Upper lobe of right lung (tissue), 1 donor: ENCODE measurements at regions not wholly inside any gene's neighbourhood (a gene's known extent, or its start where the extent isn't known, plus 50 kb on each side); places are given as distances from the start of the nearest gene placed in this dataset.

Source experiments
- ATAC-seq: fragments of 200-7000 bp; cut with Tn5 transposase; one replicate; pipeline ENCODE4 v1.9.1; 2020; ENCODE audit warnings: mild to moderate bottlenecking, moderate library complexity
- DNase-seq: peaks from one replicate; pipeline ENCODE4 v3.0.0-alpha.2; 2020
- H3K27ac ChIP-seq: fragments of 200-600 bp; one replicate; pipeline ENCODE4 v1.8.0; 2022
- H3K27me3 ChIP-seq: fragments of 200-600 bp; one replicate; pipeline ENCODE4 v1.8.0; 2022; ENCODE audit warnings: mild to moderate bottlenecking
- H3K36me3 ChIP-seq: fragments of 200-600 bp; one replicate; pipeline ENCODE4 v1.8.0; 2022
- H3K4me1 ChIP-seq: fragments of 200-600 bp; one replicate; pipeline ENCODE4 v1.8.0; 2022
- H3K4me3 ChIP-seq: fragments of 200-600 bp; one replicate; pipeline ENCODE4 v1.8.0; 2022; ENCODE audit warnings: mild to moderate bottlenecking
- H3K9me3 ChIP-seq: fragments of 200-600 bp; one replicate; pipeline ENCODE4 v1.8.0; 2022
- intact Hi-C: fragments of 100-400 bp; cut with DNase I; formaldehyde crosslinking; loops from one replicate; pipeline ENCODE4 v1.11.0; 2022
- TF ChIP-seq, protein P1 (sequence below): fragments of 200-600 bp; IDR thresholded peaks from one replicate; pipeline ENCODE4 v1.8.0; 2022; ENCODE audit warnings: antibody characterized with exemption
- donor health status: DM: no; HTN: yes; CAD: no; lungs with severe emphysema.

DNA sequence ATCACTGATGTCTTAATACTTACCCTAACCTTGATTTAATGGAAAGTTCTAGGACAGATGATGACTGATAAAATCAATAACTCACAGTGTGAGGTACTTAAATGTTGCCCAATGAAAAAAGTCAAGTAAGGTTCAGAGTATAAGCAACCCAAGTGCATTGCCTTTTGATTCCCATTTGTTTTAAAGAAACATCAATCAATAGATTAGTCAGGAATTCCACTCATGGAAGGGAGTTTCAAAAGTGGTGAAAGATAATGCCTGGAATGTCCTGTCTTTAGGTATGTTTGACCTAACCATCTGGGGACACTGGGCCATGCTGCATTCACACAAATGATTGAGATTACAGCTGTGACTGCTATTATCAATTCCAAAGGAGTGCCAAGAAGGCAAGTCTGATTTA lies 259.7 kb downstream of the PPARGC1A start:
- DNase-seq (no peak), ATAC-seq (no peak)
- TF ChIP-seq, protein P1, sequence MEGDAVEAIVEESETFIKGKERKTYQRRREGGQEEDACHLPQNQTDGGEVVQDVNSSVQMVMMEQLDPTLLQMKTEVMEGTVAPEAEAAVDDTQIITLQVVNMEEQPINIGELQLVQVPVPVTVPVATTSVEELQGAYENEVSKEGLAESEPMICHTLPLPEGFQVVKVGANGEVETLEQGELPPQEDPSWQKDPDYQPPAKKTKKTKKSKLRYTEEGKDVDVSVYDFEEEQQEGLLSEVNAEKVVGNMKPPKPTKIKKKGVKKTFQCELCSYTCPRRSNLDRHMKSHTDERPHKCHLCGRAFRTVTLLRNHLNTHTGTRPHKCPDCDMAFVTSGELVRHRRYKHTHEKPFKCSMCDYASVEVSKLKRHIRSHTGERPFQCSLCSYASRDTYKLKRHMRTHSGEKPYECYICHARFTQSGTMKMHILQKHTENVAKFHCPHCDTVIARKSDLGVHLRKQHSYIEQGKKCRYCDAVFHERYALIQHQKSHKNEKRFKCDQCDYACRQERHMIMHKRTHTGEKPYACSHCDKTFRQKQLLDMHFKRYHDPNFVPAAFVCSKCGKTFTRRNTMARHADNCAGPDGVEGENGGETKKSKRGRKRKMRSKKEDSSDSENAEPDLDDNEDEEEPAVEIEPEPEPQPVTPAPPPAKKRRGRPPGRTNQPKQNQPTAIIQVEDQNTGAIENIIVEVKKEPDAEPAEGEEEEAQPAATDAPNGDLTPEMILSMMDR: no peak
- intact Hi-C loops: no loop called here
- Histone ChIP-seq H3K4me1 (no peaks in the 10 kb centered on the region), H3K4me3 (no peak overlapping the region), H3K36me3 (no peaks in the 10 kb centered on the region), H3K27ac (no peak overlapping the region), H3K9me3 (no peaks in the 10 kb centered on the region), H3K27me3 (no peaks in the 10 kb centered on the region)

DNA sequence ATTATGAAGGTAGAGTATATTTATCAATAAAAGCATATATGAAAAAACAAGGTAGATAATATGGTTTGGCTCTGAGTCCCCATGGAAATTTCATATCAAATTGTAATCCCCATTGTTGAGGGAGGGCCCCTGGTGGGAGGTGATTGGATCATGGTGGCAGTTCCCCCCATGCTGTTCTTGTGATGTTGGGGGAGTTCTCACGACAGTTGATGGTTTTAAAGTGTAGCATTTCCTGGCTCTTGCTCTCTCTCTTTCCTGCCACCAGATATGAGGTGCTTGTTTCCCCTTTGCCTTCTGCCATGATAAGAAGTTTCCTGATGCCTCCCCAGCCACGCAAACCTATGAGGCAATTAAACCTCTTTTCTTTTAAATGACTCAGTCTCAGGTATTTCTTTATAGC lies 260.4 kb downstream of the PPARGC1A start:
- TF ChIP-seq, protein P1: no peak
- Histone ChIP-seq H3K27me3 (no peaks in the 10 kb centered on the region), H3K27ac (no peak overlapping the region), H3K4me1 (no peaks in the 10 kb centered on the region), H3K4me3 (no peak overlapping the region), H3K36me3 (no peaks in the 10 kb centered on the region), H3K9me3 (no peaks in the 10 kb centered on the region)
- ATAC-seq (no peak), DNase-seq (no peak)
- intact Hi-C loops: no loop called here

GRCh38 chr4:23614284-23614892 lies 275.5 kb downstream of the PPARGC1A start:
- peak; percentile 90 for ATAC-seq
- TF ChIP-seq, protein P1: peak; percentile 44
- intact Hi-C loops: no loop called here
- no peak for DNase-seq
- Histone ChIP-seq H3K4me1 (no peaks in the 10 kb centered on the region), H3K4me3 (no peak overlapping the region), H3K27me3 (no peaks in the 10 kb centered on the region), H3K36me3 (no peaks in the 10 kb centered on the region), H3K9me3 (no peaks in the 10 kb centered on the region), H3K27ac (no peak overlapping the region)

GRCh38 chr4:23613782-23614181 lies 276.1 kb downstream of the PPARGC1A start:
- H3K4me3 ChIP-seq: no peak overlapping the region
- ATAC-seq: no peak
- TF ChIP-seq, protein P1: no peak

GRCh38 chr4:23602720-23603119 lies 287.1 kb downstream of the PPARGC1A start:
- no peaks in the 10 kb centered on the region for H3K4me1 ChIP-seq
- intact Hi-C loops: no loop called here

More at GRCh38 chr4:23613782-23614181, 276.1 kb downstream of the PPARGC1A start:
- Histone ChIP-seq H3K9me3 (no peaks in the 10 kb centered on the region), H3K4me1 (no peaks in the 10 kb centered on the region), H3K36me3 (no peaks in the 10 kb centered on the region), H3K27ac (no peak overlapping the region), H3K27me3 (no peaks in the 10 kb centered on the region)
- intact Hi-C loops: no loop called here
- no peak for DNase-seq

More at GRCh38 chr4:23602720-23603119, 287.1 kb downstream of the PPARGC1A start:
- H3K27me3 ChIP-seq: no peaks in the 10 kb centered on the region
- TF ChIP-seq, protein P1: no peak
- no peak for ATAC-seq
- no peak overlapping the region for H3K27ac ChIP-seq
- H3K9me3 ChIP-seq: no peaks in the 10 kb centered on the region
- no peak overlapping the region for H3K4me3 ChIP-seq
- no peak for DNase-seq
- H3K36me3 ChIP-seq: no peaks in the 10 kb centered on the region
